SK-N-SH treated with all-trans-retinoic acid at 6 μM for 48 hours (cell line): ENCODE measurements at regions not wholly inside any gene's neighbourhood (a gene's known extent, or its start where the extent isn't known, plus 50 kb on each side); places are given as distances from the start of the nearest gene placed in this dataset.

Experiments used
- ARNTL ChIP-seq: fragments of 450-650 bp; formaldehyde crosslinking; IDR thresholded peaks from 2 replicates; pipeline ENCODE4 v1.5.0; 2020; ENCODE audit warnings: low read depth, mild to moderate bottlenecking, moderate library complexity, borderline replicate concordance
- CSDC2 ChIP-seq: fragments of 250-450 bp; sonication (Bioruptor Pico); IDR thresholded peaks from 2 replicates; pipeline ENCODE4 v1.5.0; 2020; ENCODE audit warnings: mild to moderate bottlenecking, moderate library complexity
- ESRRG ChIP-seq: fragments of 250-450 bp; sonication (Bioruptor Pico); IDR thresholded peaks from 2 replicates; pipeline ENCODE4 v1.6.1; 2021; ENCODE audit warnings: mild to moderate bottlenecking
- OSR1 ChIP-seq: fragments of 250-450 bp; sonication (Bioruptor Pico); IDR thresholded peaks from 2 replicates; pipeline ENCODE4 v1.8.0; 2022; ENCODE audit warnings: moderate library complexity, mild to moderate bottlenecking, inconsistent platforms
- RARB ChIP-seq: fragments of 250-450 bp; sonication (Bioruptor Pico); IDR thresholded peaks from 2 replicates; pipeline ENCODE4 v1.8.0; 2021; ENCODE audit warnings: mild to moderate bottlenecking, moderate library complexity
- TCF4 ChIP-seq: fragments of 250-450 bp; sonication (Bioruptor Pico); IDR thresholded peaks from 2 replicates; pipeline ENCODE4 v1.8.0; 2021; ENCODE audit warnings: mild to moderate bottlenecking, moderate library complexity, borderline replicate concordance
- TOX ChIP-seq: fragments of 250-450 bp; sonication (Bioruptor Pico); IDR thresholded peaks from 2 replicates; pipeline ENCODE4 v1.8.0; 2021; ENCODE audit warnings: mild to moderate bottlenecking, moderate library complexity, borderline replicate concordance
- ZC3H10 ChIP-seq: fragments of 250-450 bp; sonication (Bioruptor Pico); IDR thresholded peaks from 2 replicates; pipeline ENCODE4 v1.5.1; 2021; ENCODE audit warnings: mild to moderate bottlenecking, moderate library complexity
- ZFP3 ChIP-seq: fragments of 250-450 bp; sonication (Bioruptor Pico); IDR thresholded peaks from 2 replicates; pipeline ENCODE4 v1.5.0; 2020; ENCODE audit warnings: mild to moderate bottlenecking, moderate library complexity
- ZFP30 ChIP-seq: fragments of 450-650 bp; formaldehyde crosslinking; IDR thresholded peaks from 2 replicates; pipeline ENCODE4 v1.5.0; 2022; ENCODE audit warnings: mild to moderate bottlenecking, moderate library complexity
- ZNF70 ChIP-seq: fragments of 450-650 bp; formaldehyde crosslinking; IDR thresholded peaks from 2 replicates; pipeline ENCODE4 v1.5.0; 2020; ENCODE audit warnings: mild to moderate bottlenecking, moderate library complexity
- TF ChIP-seq, protein P1 (sequence below): fragments of 250-450 bp; sonication (Bioruptor Pico); IDR thresholded peaks from 2 replicates; pipeline ENCODE4 v1.8.0; 2020; ENCODE audit warnings: mild to moderate bottlenecking, moderate library complexity, borderline replicate concordance
- TF ChIP-seq, protein P2 (sequence below): fragments of 250-450 bp; sonication (Bioruptor Pico); IDR thresholded peaks from 2 replicates; pipeline ENCODE4 v1.5.1; 2020; ENCODE audit warnings: low read depth, mild to moderate bottlenecking, moderate library complexity
- TF ChIP-seq, protein P3 (sequence below): fragments of 250-450 bp; sonication (Bioruptor Pico); IDR thresholded peaks from 2 replicates; pipeline ENCODE4 v1.8.0; 2021; ENCODE audit warnings: low read depth, mild to moderate bottlenecking, moderate library complexity, borderline replicate concordance

DNA sequence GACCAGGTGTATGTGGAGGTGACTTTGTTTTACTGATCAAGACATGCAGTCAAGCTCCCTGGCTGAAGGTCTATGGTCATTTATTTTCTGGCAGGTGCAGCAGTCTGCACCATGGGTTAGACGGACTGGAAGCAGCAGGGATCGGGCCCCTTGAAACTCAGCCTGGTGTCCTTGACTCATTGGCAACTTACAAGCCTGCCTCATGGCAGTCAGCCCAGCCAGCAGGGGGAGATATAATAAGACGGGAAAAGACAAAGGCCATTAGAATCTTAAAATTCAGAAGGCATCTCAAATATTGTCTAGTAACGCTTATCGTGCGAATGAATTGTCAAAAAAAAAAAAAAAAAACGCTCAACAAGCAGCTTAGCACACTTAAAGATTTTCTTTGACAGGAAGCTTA is 308.2 kb downstream of the EN1 start:
- TF ChIP-seq ZFP30 (CRISPR knock-in tag) (no peak), ARNTL (no peak), ZNF70 (CRISPR knock-in tag) (no peak), CSDC2 (CRISPR knock-in tag) (no peak), RARB (CRISPR knock-in tag) (no peak), TOX (CRISPR knock-in tag) (no peak), ESRRG (CRISPR knock-in tag) (no peak), TCF4 (no peak), OSR1 (CRISPR knock-in tag) (no peak), ZC3H10 (no peak), ZFP3 (CRISPR knock-in tag) (no peak)
- TF ChIP-seq, protein P1, sequence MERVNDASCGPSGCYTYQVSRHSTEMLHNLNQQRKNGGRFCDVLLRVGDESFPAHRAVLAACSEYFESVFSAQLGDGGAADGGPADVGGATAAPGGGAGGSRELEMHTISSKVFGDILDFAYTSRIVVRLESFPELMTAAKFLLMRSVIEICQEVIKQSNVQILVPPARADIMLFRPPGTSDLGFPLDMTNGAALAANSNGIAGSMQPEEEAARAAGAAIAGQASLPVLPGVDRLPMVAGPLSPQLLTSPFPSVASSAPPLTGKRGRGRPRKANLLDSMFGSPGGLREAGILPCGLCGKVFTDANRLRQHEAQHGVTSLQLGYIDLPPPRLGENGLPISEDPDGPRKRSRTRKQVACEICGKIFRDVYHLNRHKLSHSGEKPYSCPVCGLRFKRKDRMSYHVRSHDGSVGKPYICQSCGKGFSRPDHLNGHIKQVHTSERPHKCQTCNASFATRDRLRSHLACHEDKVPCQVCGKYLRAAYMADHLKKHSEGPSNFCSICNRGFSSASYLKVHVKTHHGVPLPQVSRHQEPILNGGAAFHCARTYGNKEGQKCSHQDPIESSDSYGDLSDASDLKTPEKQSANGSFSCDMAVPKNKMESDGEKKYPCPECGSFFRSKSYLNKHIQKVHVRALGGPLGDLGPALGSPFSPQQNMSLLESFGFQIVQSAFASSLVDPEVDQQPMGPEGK (CRISPR knock-in tag) = no peak
- TF ChIP-seq, protein P2, sequence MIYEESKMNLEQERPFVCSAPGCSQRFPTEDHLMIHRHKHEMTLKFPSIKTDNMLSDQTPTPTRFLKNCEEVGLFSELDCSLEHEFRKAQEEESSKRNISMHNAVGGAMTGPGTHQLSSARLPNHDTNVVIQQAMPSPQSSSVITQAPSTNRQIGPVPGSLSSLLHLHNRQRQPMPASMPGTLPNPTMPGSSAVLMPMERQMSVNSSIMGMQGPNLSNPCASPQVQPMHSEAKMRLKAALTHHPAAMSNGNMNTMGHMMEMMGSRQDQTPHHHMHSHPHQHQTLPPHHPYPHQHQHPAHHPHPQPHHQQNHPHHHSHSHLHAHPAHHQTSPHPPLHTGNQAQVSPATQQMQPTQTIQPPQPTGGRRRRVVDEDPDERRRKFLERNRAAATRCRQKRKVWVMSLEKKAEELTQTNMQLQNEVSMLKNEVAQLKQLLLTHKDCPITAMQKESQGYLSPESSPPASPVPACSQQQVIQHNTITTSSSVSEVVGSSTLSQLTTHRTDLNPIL (CRISPR knock-in tag) = no peak
- TF ChIP-seq, protein P3, sequence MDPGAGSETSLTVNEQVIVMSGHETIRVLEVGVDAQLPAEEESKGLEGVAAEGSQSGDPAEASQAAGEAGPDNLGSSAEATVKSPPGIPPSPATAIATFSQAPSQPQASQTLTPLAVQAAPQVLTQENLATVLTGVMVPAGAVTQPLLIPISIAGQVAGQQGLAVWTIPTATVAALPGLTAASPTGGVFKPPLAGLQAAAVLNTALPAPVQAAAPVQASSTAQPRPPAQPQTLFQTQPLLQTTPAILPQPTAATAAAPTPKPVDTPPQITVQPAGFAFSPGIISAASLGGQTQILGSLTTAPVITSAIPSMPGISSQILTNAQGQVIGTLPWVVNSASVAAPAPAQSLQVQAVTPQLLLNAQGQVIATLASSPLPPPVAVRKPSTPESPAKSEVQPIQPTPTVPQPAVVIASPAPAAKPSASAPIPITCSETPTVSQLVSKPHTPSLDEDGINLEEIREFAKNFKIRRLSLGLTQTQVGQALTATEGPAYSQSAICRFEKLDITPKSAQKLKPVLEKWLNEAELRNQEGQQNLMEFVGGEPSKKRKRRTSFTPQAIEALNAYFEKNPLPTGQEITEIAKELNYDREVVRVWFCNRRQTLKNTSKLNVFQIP (CRISPR knock-in tag) = no peak
